ENCODE measurements at regions not wholly inside any gene's neighbourhood (a gene's known extent, or its start where the extent isn't known, plus 50 kb on each side); places are given as distances from the start of the nearest gene placed in this dataset.

GRCh38 chr14:83575301-83575700, 1954.6 kb upstream of the FLRT2 start:
- TF ChIP-seq POLR2AphosphoS5 (IDR thresholded peaks at IDR 0.05; ENCODE audit: borderline replicate concordance, low read depth, low read length) (no peak), EZH2 (IDR thresholded peaks at IDR 0.05) (no peak)
